Esophagus squamous epithelium (tissue), 4 donors: ENCODE measurements at regions not wholly inside any gene's neighbourhood (a gene's known extent, or its start where the extent isn't known, plus 50 kb on each side); places are given as distances from the start of the nearest gene placed in this dataset.

Experiments
- CTCF ChIP-seq, 6 experiments: fragments of 450-650 bp in 4 of 6; fragments of 200-600 bp in 2 of 6; sonication (generic) in 2 of 6; IDR thresholded peaks; one replicate each; pipeline ENCODE4 v1.5.1; 2016 to 2019; ENCODE audit warnings: antibody characterized with exemption in 6 of 6, mild to moderate bottlenecking in 4 of 6, moderate library complexity in 4 of 6
- POLR2A ChIP-seq, 4 donors: fragments of 450-650 bp; IDR thresholded peaks; one replicate each; pipeline ENCODE4 v1.6.1; 2017; ENCODE audit warnings: antibody characterized with exemption in 4 of 4, mild to moderate bottlenecking in 4 of 4, moderate library complexity in 3 of 4

GRCh38 chr21:35945089-35945671, 115.1 kb downstream of the SETD4 start:
- no peak for TF ChIP-seq CTCF (IDR thresholded peaks at IDR 0.05)
- TF ChIP-seq POLR2A (IDR thresholded peaks at IDR 0.05), result no peak
